Activated effector memory CD4-positive, alpha-beta T cell treated with anti-CD3 and anti-CD28 coated beads, Interleukin-2, amount 50 U/mL, for 16 hours (primary cell): ENCODE measurements at regions not wholly inside any gene's neighbourhood (a gene's known extent, or its start where the extent isn't known, plus 50 kb on each side); places are given as distances from the start of the nearest gene placed in this dataset.
A peak's percentile ranks its signal among the peaks of the same experiment; 100 is the strongest.

ENCODE experiments used
- DNase-seq: peaks from one replicate; pipeline ENCODE4 v3.0.0-alpha.2; 2020

GRCh38 chr10:124263726-124264125 lies 155.0 kb downstream of the OAT start:
- DNase-seq: peak; percentile 56

GRCh38 chr10:124262971-124263370 lies 155.8 kb downstream of the OAT start:
- DNase-seq: peak; percentile 41

GRCh38 chr10:124262234-124262865 lies 156.4 kb downstream of the OAT start:
- peak; percentile 45 for DNase-seq

GRCh38 chr10:124259139-124259825 lies 159.4 kb downstream of the OAT start:
- DNase-seq: peak; percentile 59

- no peak for DNase-seq
These were observed 160.9 kb downstream of the OAT start for GRCh38 chr10:124257781-124258180.

GRCh38 chr10:124256151-124256550 lies 162.6 kb downstream of the OAT start:
- DNase-seq: peak; percentile 12

- DNase-seq: peak; percentile 9
These were observed 162.2 kb upstream of the CHST15 start for GRCh38 chr10:124255556-124255955.

GRCh38 chr10:124254490-124254889 lies 161.1 kb upstream of the CHST15 start:
- DNase-seq: peak; percentile 27

- DNase-seq: no peak
These were observed 159.6 kb upstream of the CHST15 start for GRCh38 chr10:124253006-124253405.

- no peak for DNase-seq
These were observed 158.8 kb upstream of the CHST15 start for GRCh38 chr10:124252097-124252715.

- peak; percentile 22 for DNase-seq
These were observed 158.1 kb upstream of the CHST15 start for GRCh38 chr10:124251317-124252065.

GRCh38 chr10:124250506-124250905 lies 157.1 kb upstream of the CHST15 start:
- peak; percentile 19 for DNase-seq

GRCh38 chr10:124249812-124250432 lies 156.5 kb upstream of the CHST15 start:
- DNase-seq: peak; percentile 43

GRCh38 chr10:124249196-124249595 lies 155.8 kb upstream of the CHST15 start:
- peak; percentile 27 for DNase-seq

- peak; percentile 37 for DNase-seq
These were observed 155.0 kb upstream of the CHST15 start for GRCh38 chr10:124248056-124249045.

GRCh38 chr10:124245806-124246440 lies 152.5 kb upstream of the CHST15 start:
- DNase-seq: peak; percentile 45

- peak; percentile 31 for DNase-seq
These were observed 151.8 kb upstream of the CHST15 start for GRCh38 chr10:124245191-124245590.

- DNase-seq: peak; percentile 55
These were observed 151.0 kb upstream of the CHST15 start for GRCh38 chr10:124244256-124244877.

GRCh38 chr10:124243702-124244121 lies 150.3 kb upstream of the CHST15 start:
- peak; percentile 50 for DNase-seq

GRCh38 chr10:124242791-124243190 lies 149.4 kb upstream of the CHST15 start:
- peak; percentile 22 for DNase-seq

- peak; percentile 34 for DNase-seq
These were observed 149.0 kb upstream of the CHST15 start for GRCh38 chr10:124242365-124242764.
